ENCODE measurements at regions not wholly inside any gene's neighbourhood (a gene's known extent, or its start where the extent isn't known, plus 50 kb on each side); places are given as distances from the start of the nearest gene placed in this dataset.
"Not testable (repeated sequence)": the region's sequence is repeated elsewhere in the genome, so short reads cannot be mapped to it uniquely, and the experiment has no call there.

DNA sequence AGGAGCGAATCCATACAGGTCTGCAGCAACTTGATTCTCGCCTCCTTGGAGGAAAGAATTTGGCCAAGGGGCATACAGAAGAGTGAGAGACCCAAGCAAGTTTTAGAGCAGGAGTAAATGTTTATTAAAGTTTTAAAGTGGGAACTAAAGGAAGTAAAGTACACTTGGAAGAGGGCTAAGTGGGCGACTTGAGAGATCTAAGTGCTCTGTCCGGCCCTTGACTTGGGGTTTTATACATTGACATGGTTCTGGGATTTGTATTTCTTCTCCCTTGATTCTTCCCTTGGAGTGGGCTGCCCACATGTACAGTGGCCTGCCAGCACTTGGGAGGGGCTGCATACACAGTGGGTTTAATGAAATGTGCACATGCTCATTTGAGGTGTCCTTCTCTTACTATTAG is 421.2 kb downstream of the TMEM121 start:
- Histone ChIP-seq H3K4me1 (ENCODE audit: control insufficient read depth in 1 of 2, insufficient read depth in 2 of 2, low read length in 2 of 2) (no peaks in the 10 kb centered on the region), H3K14ac (ENCODE audit: low read length) (no peak overlapping the region), H3K9me3 (ENCODE audit: insufficient read depth, low read depth, low read length) (peaks cover 47% of the 10 kb centered on the region), H4K8ac (ENCODE audit: low read depth, low read length) (no peak overlapping the region), H3K23ac (ENCODE audit: low read length) (no peak overlapping the region), H2BK12ac (ENCODE audit: low read length) (no peak overlapping the region), H2AK5ac (ENCODE audit: low read length) (no peak overlapping the region), H4K12ac (ENCODE audit: low read depth, low read length) (no peak overlapping the region), H3K79me2 (ENCODE audit: control insufficient read depth, insufficient read depth, low read length, poor library complexity) (no peaks in the 10 kb centered on the region), H3K18ac (ENCODE audit: low read length) (no peak overlapping the region), H3K9ac (ENCODE audit: low read length) (no peak overlapping the region), H2BK120ac (ENCODE audit: insufficient read depth, low read length, poor library complexity) (no peak overlapping the region), H3K4ac (ENCODE audit: low read depth, low read length) (no peak overlapping the region), H3K27me3 (ENCODE audit: insufficient read depth, low read length) (no peaks in the 10 kb centered on the region), H3K79me1 (ENCODE audit: low read length) (no peaks in the 10 kb centered on the region), H3K4me2 (ENCODE audit: low read length) (no peak overlapping the region), H2BK5ac (ENCODE audit: low read depth, low read length, poor library complexity) (no peak overlapping the region), H4K91ac (ENCODE audit: low read depth, low read length) (no peak overlapping the region), H3K4me3 (ENCODE audit: low read depth, low read length) (no peak overlapping the region), H3K27ac (ENCODE audit: low read depth, low read length) (no peak overlapping the region), H3K36me3 (ENCODE audit: control insufficient read depth in 1 of 2, insufficient read depth in 2 of 2, low read length in 2 of 2) (no peaks in the 10 kb centered on the region), H2AFZ (ENCODE audit: insufficient read depth, low read length, poor library complexity) (no peak overlapping the region)
- no CpG with 5 or more reads among the region's 4 CpGs for WGBS (ENCODE audit: extremely low coverage, insufficient coverage, insufficient read length)
- no peak for DNase-seq

DNA sequence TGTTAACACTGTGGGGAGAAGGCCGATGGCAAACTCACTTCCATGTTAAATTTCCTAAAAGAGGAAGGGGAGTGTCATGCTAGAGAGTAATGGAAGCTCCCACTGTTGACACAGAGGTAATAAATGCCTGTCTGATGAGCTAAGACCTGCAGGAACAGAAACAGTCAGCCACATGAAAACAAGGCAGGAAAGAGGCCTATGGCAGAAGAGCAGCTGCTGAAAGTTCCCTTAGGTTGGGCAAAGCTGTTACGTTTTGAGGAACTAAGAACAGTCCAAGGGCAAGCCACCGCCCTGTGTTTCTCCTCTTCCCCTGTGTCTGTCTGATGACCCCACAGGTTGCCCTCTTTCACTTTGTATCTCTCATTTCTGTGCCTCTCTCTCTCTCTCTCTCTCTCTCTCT is 422.6 kb downstream of the TMEM121 start:
- H2BK120ac ChIP-seq (ENCODE audit: insufficient read depth, low read length, poor library complexity); H4K8ac ChIP-seq (ENCODE audit: low read depth, low read length); H2BK12ac ChIP-seq (ENCODE audit: low read length); H2AFZ ChIP-seq (ENCODE audit: insufficient read depth, low read length, poor library complexity); H3K27me3 ChIP-seq (ENCODE audit: insufficient read depth, low read length); H4K12ac ChIP-seq (ENCODE audit: low read depth, low read length); H3K4me3 ChIP-seq (ENCODE audit: low read depth, low read length); H3K79me1 ChIP-seq (ENCODE audit: low read length); H3K4me2 ChIP-seq (ENCODE audit: low read length); H4K91ac ChIP-seq (ENCODE audit: low read depth, low read length); H3K23ac ChIP-seq (ENCODE audit: low read length); H3K36me3 ChIP-seq (ENCODE audit: control insufficient read depth in 1 of 2, insufficient read depth in 2 of 2, low read length in 2 of 2); H3K4me1 ChIP-seq (ENCODE audit: control insufficient read depth in 1 of 2, insufficient read depth in 2 of 2, low read length in 2 of 2); H3K27ac ChIP-seq (ENCODE audit: low read depth, low read length); H3K79me2 ChIP-seq (ENCODE audit: control insufficient read depth, insufficient read depth, low read length, poor library complexity); H3K4ac ChIP-seq (ENCODE audit: low read depth, low read length); H2BK5ac ChIP-seq (ENCODE audit: low read depth, low read length, poor library complexity); H2AK5ac ChIP-seq (ENCODE audit: low read length); H3K9ac ChIP-seq (ENCODE audit: low read length); H3K18ac ChIP-seq (ENCODE audit: low read length); DNase-seq; H3K14ac ChIP-seq (ENCODE audit: low read length): not testable (repeated sequence)
- peaks cover 50% of the 10 kb centered on the region for H3K9me3 ChIP-seq (ENCODE audit: insufficient read depth, low read depth, low read length)
- WGBS (ENCODE audit: extremely low coverage, insufficient coverage, insufficient read length) = no CpG with 5 or more reads among the region's 3 CpGs

DNA sequence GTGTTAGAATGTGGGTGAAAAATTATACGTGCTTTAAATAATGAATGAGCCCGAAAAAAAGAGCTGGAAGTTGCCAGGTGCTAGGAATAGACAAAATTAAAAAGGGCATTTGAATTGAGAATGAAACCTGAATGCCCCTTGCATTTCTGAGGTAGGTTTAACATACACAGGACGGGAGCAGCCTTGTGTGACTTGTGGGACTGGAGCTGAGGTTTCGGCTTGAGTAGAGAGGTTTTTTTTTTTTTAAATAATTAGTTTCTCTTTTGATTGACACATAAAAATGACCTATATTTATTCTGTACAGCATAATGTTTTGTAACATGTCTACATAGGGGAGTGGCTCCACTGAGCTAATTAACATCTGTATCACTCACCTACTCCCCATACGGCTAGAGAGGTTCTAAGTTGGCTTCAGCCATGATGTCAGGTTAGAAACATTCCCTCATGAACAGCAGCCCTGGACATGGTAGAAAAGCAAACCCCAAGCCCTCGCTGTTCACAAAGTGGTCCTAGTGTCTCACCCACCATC is 424.0 kb downstream of the TMEM121 start:
- not testable (repeated sequence) for H3K27ac ChIP-seq (ENCODE audit: low read depth, low read length); H3K36me3 ChIP-seq (ENCODE audit: control insufficient read depth in 1 of 2, insufficient read depth in 2 of 2, low read length in 2 of 2)
- no CpG with 5 or more reads among the region's 6 CpGs for WGBS (ENCODE audit: extremely low coverage, insufficient coverage, insufficient read length)

DNA sequence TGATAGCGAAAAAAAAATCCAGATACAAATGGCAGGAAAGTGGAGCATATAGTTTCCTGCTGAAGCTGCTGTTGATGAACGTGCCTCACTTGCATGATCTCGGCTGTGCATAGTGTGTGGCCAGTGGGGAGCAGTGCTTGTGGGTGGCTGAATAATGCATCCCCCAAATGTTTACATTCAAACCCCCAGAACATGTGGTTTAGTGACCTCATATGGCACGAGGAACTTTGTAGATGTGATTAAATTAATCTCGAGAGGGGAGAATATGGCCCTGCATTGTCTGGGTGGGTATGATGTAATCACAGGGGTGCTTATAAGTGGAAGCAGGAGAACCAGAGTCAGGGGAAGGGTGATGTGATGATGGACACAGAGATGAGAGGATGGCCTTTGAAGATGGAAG is 425.0 kb downstream of the TMEM121 start:
- no peak overlapping the region for H4K8ac ChIP-seq (ENCODE audit: low read depth, low read length)
- WGBS (ENCODE audit: extremely low coverage, insufficient coverage, insufficient read length) = no CpG with 5 or more reads among the region's 5 CpGs
- no peak overlapping the region for H2BK120ac ChIP-seq (ENCODE audit: insufficient read depth, low read length, poor library complexity)
- no peak overlapping the region for H2AK5ac ChIP-seq (ENCODE audit: low read length)
- no peaks in the 10 kb centered on the region for H3K79me2 ChIP-seq (ENCODE audit: control insufficient read depth, insufficient read depth, low read length, poor library complexity)
- H2AFZ ChIP-seq (ENCODE audit: insufficient read depth, low read length, poor library complexity) = no peak overlapping the region
- no peaks in the 10 kb centered on the region for H3K27me3 ChIP-seq (ENCODE audit: insufficient read depth, low read length)
- no peak overlapping the region for H3K23ac ChIP-seq (ENCODE audit: low read length)
- no peaks in the 10 kb centered on the region for H3K36me3 ChIP-seq (ENCODE audit: control insufficient read depth in 1 of 2, insufficient read depth in 2 of 2, low read length in 2 of 2)
- no peak overlapping the region for H3K27ac ChIP-seq (ENCODE audit: low read depth, low read length)
- DNase-seq = no peak
- no peak overlapping the region for H2BK12ac ChIP-seq (ENCODE audit: low read length)
- no peak overlapping the region for H3K4me2 ChIP-seq (ENCODE audit: low read length)
- H3K4me3 ChIP-seq (ENCODE audit: low read depth, low read length) = no peak overlapping the region
- H3K9me3 ChIP-seq (ENCODE audit: insufficient read depth, low read depth, low read length) = peaks cover 34% of the 10 kb centered on the region
- no peak overlapping the region for H3K9ac ChIP-seq (ENCODE audit: low read length)
- H4K12ac ChIP-seq (ENCODE audit: low read depth, low read length) = no peak overlapping the region
- no peak overlapping the region for H3K18ac ChIP-seq (ENCODE audit: low read length)
- H3K4me1 ChIP-seq (ENCODE audit: control insufficient read depth in 1 of 2, insufficient read depth in 2 of 2, low read length in 2 of 2) = no peaks in the 10 kb centered on the region
- H3K4ac ChIP-seq (ENCODE audit: low read depth, low read length) = no peak overlapping the region
- H3K79me1 ChIP-seq (ENCODE audit: low read length) = no peaks in the 10 kb centered on the region
- H3K14ac ChIP-seq (ENCODE audit: low read length) = no peak overlapping the region
- H2BK5ac ChIP-seq (ENCODE audit: low read depth, low read length, poor library complexity) = no peak overlapping the region
- H4K91ac ChIP-seq (ENCODE audit: low read depth, low read length) = no peak overlapping the region

More for the DNA sequence above, 424.0 kb downstream of the TMEM121 start:
- H4K8ac ChIP-seq (ENCODE audit: low read depth, low read length); H3K27me3 ChIP-seq (ENCODE audit: insufficient read depth, low read length); H3K14ac ChIP-seq (ENCODE audit: low read length); DNase-seq; H4K12ac ChIP-seq (ENCODE audit: low read depth, low read length); H2BK120ac ChIP-seq (ENCODE audit: insufficient read depth, low read length, poor library complexity); H2AFZ ChIP-seq (ENCODE audit: insufficient read depth, low read length, poor library complexity); H2AK5ac ChIP-seq (ENCODE audit: low read length); H3K23ac ChIP-seq (ENCODE audit: low read length); H3K79me1 ChIP-seq (ENCODE audit: low read length); H4K91ac ChIP-seq (ENCODE audit: low read depth, low read length); H3K4ac ChIP-seq (ENCODE audit: low read depth, low read length); H3K4me1 ChIP-seq (ENCODE audit: control insufficient read depth in 1 of 2, insufficient read depth in 2 of 2, low read length in 2 of 2); H3K4me2 ChIP-seq (ENCODE audit: low read length); H2BK12ac ChIP-seq (ENCODE audit: low read length); H3K9ac ChIP-seq (ENCODE audit: low read length); H2BK5ac ChIP-seq (ENCODE audit: low read depth, low read length, poor library complexity); H3K79me2 ChIP-seq (ENCODE audit: control insufficient read depth, insufficient read depth, low read length, poor library complexity); H3K18ac ChIP-seq (ENCODE audit: low read length): not testable (repeated sequence)
- Histone ChIP-seq H3K4me3 (ENCODE audit: low read depth, low read length) (peak overlapping the region; percentile 31), H3K9me3 (ENCODE audit: insufficient read depth, low read depth, low read length) (peaks cover 41% of the 10 kb centered on the region)
